Nephron progenitor cell (in vitro differentiated cells): ENCODE measurements at regions not wholly inside any gene's neighbourhood (a gene's known extent, or its start where the extent isn't known, plus 50 kb on each side); places are given as distances from the start of the nearest gene placed in this dataset.

ENCODE experiments used
- DNase-seq: peaks from one replicate; pipeline ENCODE4 v3.0.0; 2021
- H3K27ac Mint-ChIP-seq: 2 replicates; pipeline ENCODE4 v1.8.0; 2021; ENCODE audit warnings: mild to moderate bottlenecking, moderate library complexity, mixed read lengths
- H3K27me3 Mint-ChIP-seq: 2 replicates; pipeline ENCODE4 v1.8.0; 2021; ENCODE audit warnings: mild to moderate bottlenecking, low read depth, mixed read lengths; ENCODE audit not compliant: poor library complexity
- H3K36me3 Mint-ChIP-seq: 2 replicates; pipeline ENCODE4 v1.8.0; 2021; ENCODE audit warnings: low read depth, mixed read lengths
- H3K4me1 Mint-ChIP-seq: 2 replicates; pipeline ENCODE4 v1.8.0; 2021; ENCODE audit warnings: mixed read lengths
- H3K4me3 Mint-ChIP-seq: 2 replicates; pipeline ENCODE4 v1.8.0; 2021; ENCODE audit warnings: mild to moderate bottlenecking, moderate library complexity, mixed read lengths
- H3K9me3 Mint-ChIP-seq: 2 replicates; pipeline ENCODE4 v1.8.0; 2021; ENCODE audit warnings: mild to moderate bottlenecking, moderate library complexity, mixed read lengths
- CTCF ChIP-seq: fragments of 200-600 bp; sonication (generic); IDR thresholded peaks from 2 replicates; pipeline ENCODE4 v1.5.0; 2021; ENCODE audit warnings: antibody characterized with exemption

- TF ChIP-seq CTCF, result no peak
- Mint-ChIP-seq H3K27ac (peak overlapping the region; percentile 77), H3K4me1 (peaks cover 76% of the 10 kb centered on the region), H3K36me3 (no peaks in the 10 kb centered on the region), H3K9me3 (no peaks in the 10 kb centered on the region), H3K4me3 (peak overlapping the region; percentile 30), H3K27me3 (peaks cover 2% of the 10 kb centered on the region)
- peak; percentile 10 for DNase-seq
These were observed 130.4 kb upstream of the CRBN start for GRCh38 chr3:3309887-3310286.

- Mint-ChIP-seq H3K4me3 (no peak overlapping the region), H3K27ac (no peak overlapping the region), H3K36me3 (no peaks in the 10 kb centered on the region), H3K4me1 (peaks cover 74% of the 10 kb centered on the region), H3K9me3 (no peaks in the 10 kb centered on the region), H3K27me3 (peaks cover 2% of the 10 kb centered on the region)
- no peak for DNase-seq
- TF ChIP-seq CTCF, result no peak
These were observed 129.3 kb upstream of the CRBN start for GRCh38 chr3:3308809-3309208.

- no peak for TF ChIP-seq CTCF
- DNase-seq, result no peak
- no peaks in the 10 kb centered on the region for H3K9me3 Mint-ChIP-seq
These were observed 128.0 kb upstream of the CRBN start for GRCh38 chr3:3307491-3307890.

GRCh38 chr3:3305841-3306240 lies 126.3 kb upstream of the CRBN start:
- no peak overlapping the region for H3K4me3 Mint-ChIP-seq
- H3K4me1 Mint-ChIP-seq, result peaks cover 52% of the 10 kb centered on the region
- DNase-seq, result no peak
- H3K9me3 Mint-ChIP-seq, result no peaks in the 10 kb centered on the region
- peak overlapping the region; percentile 41 for H3K27ac Mint-ChIP-seq
- no peaks in the 10 kb centered on the region for H3K36me3 Mint-ChIP-seq
- TF ChIP-seq CTCF, result no peak
- H3K27me3 Mint-ChIP-seq, result peaks cover 2% of the 10 kb centered on the region

More at GRCh38 chr3:3307491-3307890, 128.0 kb upstream of the CRBN start:
- H3K4me3 Mint-ChIP-seq, result no peak overlapping the region
- no peaks in the 10 kb centered on the region for H3K36me3 Mint-ChIP-seq
- H3K4me1 Mint-ChIP-seq, result peaks cover 64% of the 10 kb centered on the region
- H3K27me3 Mint-ChIP-seq, result peaks cover 2% of the 10 kb centered on the region
- peak overlapping the region; percentile 7 for H3K27ac Mint-ChIP-seq

- no peak overlapping the region for H3K27ac Mint-ChIP-seq
- H3K36me3 Mint-ChIP-seq, result no peaks in the 10 kb centered on the region
- no peaks in the 10 kb centered on the region for H3K9me3 Mint-ChIP-seq
- H3K4me1 Mint-ChIP-seq, result peaks cover 44% of the 10 kb centered on the region
- no peak for DNase-seq
- no peak overlapping the region for H3K4me3 Mint-ChIP-seq
- TF ChIP-seq CTCF, result no peak
- H3K27me3 Mint-ChIP-seq, result peaks cover 2% of the 10 kb centered on the region
These were observed 125.6 kb upstream of the CRBN start for GRCh38 chr3:3305084-3305483.

- no peaks in the 10 kb centered on the region for H3K9me3 Mint-ChIP-seq
- DNase-seq, result no peak
- no peaks in the 10 kb centered on the region for H3K36me3 Mint-ChIP-seq
- TF ChIP-seq CTCF, result no peak
- H3K4me1 Mint-ChIP-seq, result peaks cover 31% of the 10 kb centered on the region
- no peak overlapping the region for H3K4me3 Mint-ChIP-seq
- H3K27me3 Mint-ChIP-seq, result peaks cover 2% of the 10 kb centered on the region
- no peak overlapping the region for H3K27ac Mint-ChIP-seq
These were observed 124.1 kb upstream of the CRBN start for GRCh38 chr3:3303636-3304035.
